A549 (cell line): ENCODE measurements at regions not wholly inside any gene's neighbourhood (a gene's known extent, or its start where the extent isn't known, plus 50 kb on each side); places are given as distances from the start of the nearest gene placed in this dataset.

Experiments used
- ATAC-seq, 2 experiments: fragments of 200-7000 bp in 1 of 2; fragments of >200 bp in 1 of 2; cut with Nextera tagmentation in 1 of 2; cut with Tn5 transposase in 1 of 2; 3 replicates each; pipeline versions ENCODE4 v1.8.0 to v1.9.1; 2018 to 2020; ENCODE audit warnings: mild to moderate bottlenecking in 1 of 2, moderate library complexity in 1 of 2
- CTCF ChIA-PET: fragments of 300-600 bp; sonication (Branson Sonifier 250); formaldehyde crosslinking; extraction: SDS; loops from one replicate; lab custom pipeline; 2021; ENCODE audit warnings: antibody characterized with exemption, inconsistent platforms; lab: Yijun Ruan, JAX
- POLR2A ChIA-PET: fragments of 350-600 bp; formaldehyde crosslinking; extraction: SDS; loops from one replicate; lab custom pipeline; 2021; ENCODE audit warnings: antibody characterized with exemption, inconsistent platforms; lab: Yijun Ruan, JAX
- DNase-seq, 2 experiments: peaks; one replicate each; pipeline versions ENCODE4 v3.0.0 to v3.0.0-alpha.2; 2011 to 2016; ENCODE audit warnings: low read depth in 1 of 2, low spot score in 1 of 2
- FAIRE-seq: peaks from 2 replicates; lab custom pipeline; 2011; peaks lifted over from hg19 to GRCh38; lab: Jason Lieb, UNC
- H3K27ac ChIP-seq, 2 experiments: fragments of >200 bp; sonication (Bioruptor Twin); formaldehyde crosslinking; 3 replicates each; pipeline ENCODE4 v1.5.1; 2016 to 2017
- H3K4me1 ChIP-seq: fragments of >200 bp; sonication (Bioruptor Twin); formaldehyde crosslinking; 3 replicates; pipeline ENCODE4 v1.6.1; 2016
- H3K4me2 ChIP-seq: fragments of >200 bp; sonication (Bioruptor Twin); formaldehyde crosslinking; 3 replicates; pipeline ENCODE4 v1.6.1; 2016
- H3K4me3 ChIP-seq: fragments of >200 bp; sonication (Bioruptor Twin); formaldehyde crosslinking; 3 replicates; pipeline ENCODE4 v1.5.1; 2016
- H3K9me3 ChIP-seq: fragments of >200 bp; sonication (Bioruptor Twin); formaldehyde crosslinking; 3 replicates; pipeline ENCODE4 v1.6.1; 2016
- BHLHE40 ChIP-seq: IDR thresholded peaks from 2 replicates; pipeline ENCODE4 v1.6.1; 2012; ENCODE audit warnings: low read depth, low read length, inconsistent platforms
- CBX2 ChIP-seq: fragments of 200-600 bp; sonication (generic); IDR thresholded peaks from 2 replicates; pipeline ENCODE4 v1.6.1; 2016; ENCODE audit warnings: low read depth, mild to moderate bottlenecking, borderline replicate concordance
- CEBPB ChIP-seq, 2 experiments: fragments of >200 bp in 1 of 2; sonication (Bioruptor Twin) in 1 of 2; formaldehyde crosslinking in 1 of 2; IDR thresholded peaks; 2 replicates each; pipeline ENCODE4 v1.6.1; 2012 to 2016
- EHF ChIP-seq: fragments of 250-450 bp; sonication (Bioruptor Pico); IDR thresholded peaks from 2 replicates; pipeline ENCODE4 v1.5.0; 2020; ENCODE audit warnings: mild to moderate bottlenecking
- EHMT2 ChIP-seq: fragments of 200-600 bp; sonication (generic); IDR thresholded peaks from 2 replicates; pipeline ENCODE4 v1.6.1; 2016; ENCODE audit warnings: antibody characterized with exemption, low read depth, mild to moderate bottlenecking, moderate library complexity
- EP300 ChIP-seq, 2 experiments: fragments of >200 bp; sonication (Bioruptor Twin); formaldehyde crosslinking; IDR thresholded peaks; 2 replicates in 1 of 2; 3 replicates in 1 of 2; pipeline ENCODE4 v1.6.1; 2016 to 2017
- FOSB ChIP-seq: fragments of 250-450 bp; sonication (Bioruptor Pico); IDR thresholded peaks from 2 replicates; pipeline ENCODE4 v1.5.0; 2020; ENCODE audit warnings: mild to moderate bottlenecking, moderate library complexity
- FOXS1 ChIP-seq: fragments of 250-450 bp; sonication (Bioruptor Pico); IDR thresholded peaks from 2 replicates; pipeline ENCODE4 v1.5.0; 2020; ENCODE audit warnings: mild to moderate bottlenecking, moderate library complexity
- HDAC2 ChIP-seq: fragments of 200-600 bp; sonication (generic); IDR thresholded peaks from 2 replicates; pipeline ENCODE4 v1.6.1; 2016
- HEYL ChIP-seq: fragments of 250-450 bp; sonication (Bioruptor Pico); IDR thresholded peaks from 2 replicates; pipeline ENCODE4 v1.8.0; 2021; ENCODE audit warnings: mild to moderate bottlenecking, moderate library complexity
- HOXB5 ChIP-seq: fragments of 250-450 bp; sonication (Bioruptor Pico); IDR thresholded peaks from 2 replicates; pipeline ENCODE4 v1.5.0; 2020; ENCODE audit warnings: mild to moderate bottlenecking, moderate library complexity
- KDM5A ChIP-seq: fragments of 200-600 bp; sonication (generic); IDR thresholded peaks from 2 replicates; pipeline ENCODE4 v1.6.1; 2016; ENCODE audit warnings: antibody characterized with exemption, mild to moderate bottlenecking
- MAFK ChIP-seq: fragments of 450-650 bp; IDR thresholded peaks from 2 replicates; pipeline ENCODE4 v1.6.1; 2014; ENCODE audit not compliant: partially characterized antibody
- MAZ ChIP-seq: fragments of 150-350 bp; IDR thresholded peaks from 2 replicates; pipeline ENCODE4 v1.6.1; 2014; ENCODE audit warnings: antibody characterized with exemption, low read depth, low read length, borderline replicate concordance
- MYC ChIP-seq: IDR thresholded peaks from 2 replicates; pipeline ENCODE4 v1.6.1; 2012; ENCODE audit warnings: mild to moderate bottlenecking, inconsistent platforms, low read length, improper control_type of control experiment, borderline replicate concordance
- PHF8 ChIP-seq: fragments of 200-600 bp; sonication (generic); IDR thresholded peaks from 2 replicates; pipeline ENCODE4 v1.6.1; 2016; ENCODE audit warnings: low read depth, mild to moderate bottlenecking, antibody characterized with exemption, moderate library complexity, borderline replicate concordance
- RAD21 ChIP-seq, 2 experiments: fragments of >200 bp in 1 of 2; sonication (Bioruptor Twin) in 1 of 2; formaldehyde crosslinking in 1 of 2; IDR thresholded peaks in 1 of 2; conservative IDR thresholded peaks in 1 of 2; 2 replicates in 1 of 2; 3 replicates in 1 of 2; pipeline ENCODE4 v1.6.1; 2012 to 2018; ENCODE audit warnings: inconsistent platforms in 1 of 2
- RFX5 ChIP-seq: fragments of 450-650 bp; IDR thresholded peaks from 2 replicates; pipeline ENCODE4 v1.7.1; 2014; ENCODE audit warnings: antibody characterized with exemption, mild to moderate bottlenecking, moderate library complexity
- SMC3 ChIP-seq: fragments of >200 bp; sonication (Bioruptor Twin); formaldehyde crosslinking; IDR thresholded peaks from 3 replicates; pipeline ENCODE4 v1.6.1; 2018; ENCODE audit warnings: inconsistent platforms
- SREBF2 ChIP-seq: fragments of 450-650 bp; IDR thresholded peaks from 2 replicates; pipeline ENCODE4 v1.6.1; 2014; ENCODE audit warnings: mild to moderate bottlenecking, moderate library complexity
- ZC3H11A ChIP-seq: fragments of 450-650 bp; IDR thresholded peaks from 2 replicates; pipeline ENCODE4 v1.6.1; 2014; ENCODE audit warnings: antibody characterized with exemption, mild to moderate bottlenecking
- WGBS: methylation state at CpG from one replicate; pipeline ENCODE4 v1.1.6; 2017; ENCODE audit errors: missing lambda C conversion rate; 5-methylcytosine and 5-hydroxymethylcytosine counted together
- TF ChIP-seq, protein P1 (sequence below): IDR thresholded peaks from 2 replicates; pipeline ENCODE4 v1.6.1; 2012
- TF ChIP-seq, protein P2 (sequence below): fragments of >200 bp; sonication (Bioruptor Twin); formaldehyde crosslinking; IDR thresholded peaks from 3 replicates; pipeline ENCODE4 v1.6.1; 2016
- TF ChIP-seq, protein P3 (sequence below): fragments of >200 bp; sonication (Bioruptor Twin); formaldehyde crosslinking; IDR thresholded peaks from 2 replicates; pipeline ENCODE4 v1.6.1; 2016
- TF ChIP-seq, protein P4 (sequence below): fragments of >200 bp; sonication (Bioruptor Twin); formaldehyde crosslinking; IDR thresholded peaks from 3 replicates; pipeline ENCODE4 v1.5.1; 2016
- TF ChIP-seq, protein P5 (sequence below): fragments of 250-450 bp; sonication (Bioruptor Pico); IDR thresholded peaks from 2 replicates; pipeline ENCODE4 v1.5.0; 2021; ENCODE audit warnings: mild to moderate bottlenecking, moderate library complexity, borderline replicate concordance
- TF ChIP-seq, protein P6 (sequence below): IDR thresholded peaks from 2 replicates; pipeline ENCODE4 v1.6.1; 2012; ENCODE audit warnings: low read depth, borderline replicate concordance

DNA sequence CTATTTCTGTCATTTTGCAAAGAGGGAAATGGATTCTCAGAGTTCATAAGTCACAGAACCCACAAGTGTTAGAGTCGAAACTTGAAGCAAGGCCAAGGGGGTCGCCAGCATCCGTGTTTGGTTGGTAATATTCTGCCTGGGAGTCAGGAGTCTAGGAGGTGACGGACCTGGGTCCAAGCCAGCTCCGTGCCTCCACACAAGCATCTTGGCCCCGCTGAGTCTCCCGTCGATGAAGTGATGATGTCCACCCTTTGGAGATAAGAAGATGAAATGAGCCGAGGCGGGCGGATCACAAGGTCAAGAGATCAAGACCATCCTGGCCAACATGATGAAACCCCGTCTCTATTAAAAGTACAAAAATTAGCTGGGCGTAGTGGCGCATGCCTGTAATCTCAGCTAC lies 53.2 kb upstream of the TNRC6C start:
- 40% methylated on average over 13 of the region's 14 CpGs for WGBS
- H3K4me3 ChIP-seq: no peak overlapping the region
- H3K4me1 ChIP-seq: no peaks in the 10 kb centered on the region
- FAIRE-seq: no peak
- ChIA-PET POLR2A (no interaction called here), CTCF (interaction anchor here (1.3 to 1.9 kb wide), 4 partner anchors 11 to 363 kb away, joined by 3 to 8 read pairs (median 4); no protein-coding TSS in a partner anchor)
- no peak for TF ChIP-seq RFX5
- no peak for TF ChIP-seq HDAC2
- TF ChIP-seq PHF8: no peak
- no peak for TF ChIP-seq MYC
- no peak for TF ChIP-seq BHLHE40
- TF ChIP-seq MAZ: no peak
- TF ChIP-seq, protein P1, sequence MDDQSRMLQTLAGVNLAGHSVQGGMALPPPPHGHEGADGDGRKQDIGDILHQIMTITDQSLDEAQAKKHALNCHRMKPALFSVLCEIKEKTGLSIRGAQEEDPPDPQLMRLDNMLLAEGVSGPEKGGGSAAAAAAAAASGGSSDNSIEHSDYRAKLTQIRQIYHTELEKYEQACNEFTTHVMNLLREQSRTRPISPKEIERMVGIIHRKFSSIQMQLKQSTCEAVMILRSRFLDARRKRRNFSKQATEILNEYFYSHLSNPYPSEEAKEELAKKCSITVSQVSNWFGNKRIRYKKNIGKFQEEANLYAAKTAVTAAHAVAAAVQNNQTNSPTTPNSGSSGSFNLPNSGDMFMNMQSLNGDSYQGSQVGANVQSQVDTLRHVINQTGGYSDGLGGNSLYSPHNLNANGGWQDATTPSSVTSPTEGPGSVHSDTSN: no peak
- no peak for TF ChIP-seq CEBPB (IDR thresholded peaks at IDR 0.05)
- TF ChIP-seq SREBF2: no peak
- no peak for TF ChIP-seq RAD21 (conservative IDR thresholded peaks at IDR 0.05 in 1 of 2, IDR thresholded peaks at IDR 0.05 in 1 of 2)
- TF ChIP-seq, protein P2, sequence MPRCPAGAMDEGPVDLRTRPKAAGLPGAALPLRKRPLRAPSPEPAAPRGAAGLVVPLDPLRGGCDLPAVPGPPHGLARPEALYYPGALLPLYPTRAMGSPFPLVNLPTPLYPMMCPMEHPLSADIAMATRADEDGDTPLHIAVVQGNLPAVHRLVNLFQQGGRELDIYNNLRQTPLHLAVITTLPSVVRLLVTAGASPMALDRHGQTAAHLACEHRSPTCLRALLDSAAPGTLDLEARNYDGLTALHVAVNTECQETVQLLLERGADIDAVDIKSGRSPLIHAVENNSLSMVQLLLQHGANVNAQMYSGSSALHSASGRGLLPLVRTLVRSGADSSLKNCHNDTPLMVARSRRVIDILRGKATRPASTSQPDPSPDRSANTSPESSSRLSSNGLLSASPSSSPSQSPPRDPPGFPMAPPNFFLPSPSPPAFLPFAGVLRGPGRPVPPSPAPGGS: no peak
- no peak for TF ChIP-seq EP300 (IDR thresholded peaks at IDR 0.05)
- no peak for TF ChIP-seq SMC3
- no peak for TF ChIP-seq ZC3H11A
- no peak for TF ChIP-seq HEYL
- TF ChIP-seq MAFK: no peak
- no peak for TF ChIP-seq EHMT2
- no peak for TF ChIP-seq KDM5A
- TF ChIP-seq, protein P3, sequence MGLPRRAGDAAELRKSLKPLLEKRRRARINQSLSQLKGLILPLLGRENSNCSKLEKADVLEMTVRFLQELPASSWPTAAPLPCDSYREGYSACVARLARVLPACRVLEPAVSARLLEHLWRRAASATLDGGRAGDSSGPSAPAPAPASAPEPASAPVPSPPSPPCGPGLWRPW: no peak
- TF ChIP-seq, all 56 proteins: peak for 0
- Histone ChIP-seq H3K9me3 (no peaks in the 10 kb centered on the region; the same call in 1 of the 3 replicates), H3K4me2 (no peak overlapping the region), H3K27ac (no peak overlapping the region)
- DNase-seq (no peak), ATAC-seq (no peak)

DNA sequence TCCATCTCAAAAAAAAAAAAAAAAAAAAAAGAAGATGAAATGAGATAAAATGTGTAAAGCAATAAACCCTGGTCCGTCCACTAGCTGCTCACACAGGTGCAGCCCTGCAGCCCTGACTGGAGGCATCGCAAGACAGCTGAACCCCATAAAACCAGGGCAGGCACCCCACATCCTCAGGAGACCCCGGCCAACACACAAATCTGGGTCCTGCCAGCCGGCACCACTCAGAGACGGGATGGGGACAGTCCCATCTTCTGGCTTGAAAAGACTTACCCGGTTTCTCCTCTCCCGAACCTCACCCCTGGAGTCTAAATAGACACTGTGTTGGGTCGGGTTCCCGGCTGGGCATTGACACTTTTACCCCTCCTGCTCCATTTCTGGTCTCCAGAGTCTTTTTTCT lies 52.7 kb upstream of the TNRC6C start:
- Histone ChIP-seq H3K4me3 (no peak overlapping the region), H3K9me3 (peaks cover 2% of the 10 kb centered on the region; the same call in 2 of the 3 replicates), H3K27ac (no peak overlapping the region), H3K4me2 (no peak overlapping the region), H3K4me1 (no peaks in the 10 kb centered on the region)
- ATAC-seq (no peak), DNase-seq (no peak), FAIRE-seq (no peak)
- POLR2A ChIA-PET: interaction anchor here (0.6 kb wide), 1 partner anchor 53 kb away, joined by 4 read pairs; the partner anchor contains the start of gene TNRC6C
- CTCF ChIA-PET: interaction anchor here (0.8 to 1.9 kb wide), 6 partner anchors 10 to 363 kb away, joined by 3 to 8 read pairs (median 4); no protein-coding TSS in a partner anchor
- WGBS: 15% methylated on average over 9 of the region's 9 CpGs
- TF ChIP-seq FOSB (CRISPR knock-in tag): no peak
- TF ChIP-seq KDM5A: no peak

DNA sequence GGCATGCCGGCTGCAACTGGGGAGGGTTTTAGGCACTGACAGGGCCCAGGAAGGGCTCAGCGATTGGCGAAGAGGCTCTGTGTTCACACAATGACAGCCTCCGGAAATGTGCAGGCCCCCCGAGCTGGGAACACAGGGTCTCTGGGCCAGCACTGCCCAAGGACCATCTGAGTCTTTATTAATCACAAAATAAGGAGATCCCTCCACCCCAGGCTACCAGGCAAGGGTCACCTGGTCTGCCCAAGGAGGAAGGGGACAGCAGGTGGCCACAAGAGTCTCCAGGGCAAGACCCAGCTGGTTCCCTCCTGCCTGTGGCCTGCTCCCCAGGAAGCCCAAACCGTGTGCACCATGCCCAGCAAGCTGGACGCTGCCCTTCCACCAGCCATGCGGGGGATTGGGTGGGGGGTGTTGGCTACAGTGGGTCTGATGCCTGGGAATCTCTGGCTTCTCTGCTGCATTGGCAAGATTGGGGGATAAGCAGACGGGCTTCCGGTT lies 52.1 kb upstream of the TNRC6C start:
- Histone ChIP-seq H3K4me2 (no peak overlapping the region), H3K4me3 (no peak overlapping the region), H3K27ac (no peak overlapping the region), H3K4me1 (no peaks in the 10 kb centered on the region), H3K9me3 (peaks cover 3% of the 10 kb centered on the region; the same call in 2 of the 3 replicates)
- POLR2A ChIA-PET: interaction anchor here (0.6 kb wide), 1 partner anchor 52 kb away, joined by 4 read pairs; the partner anchor contains the start of gene TNRC6C
- DNase-seq (no peak), ATAC-seq (no peak; a peak in 1 of 6 replicates), FAIRE-seq (no peak)
- CTCF ChIA-PET: interaction anchor here (0.8 to 1.9 kb wide), 5 partner anchors 10 to 364 kb away, joined by 3 to 8 read pairs (median 3); no protein-coding TSS in a partner anchor
- WGBS: 40% methylated on average over 9 of the region's 10 CpGs
- no peak for TF ChIP-seq FOXS1 (CRISPR knock-in tag)
- TF ChIP-seq CBX2: no peak
- TF ChIP-seq, protein P4, sequence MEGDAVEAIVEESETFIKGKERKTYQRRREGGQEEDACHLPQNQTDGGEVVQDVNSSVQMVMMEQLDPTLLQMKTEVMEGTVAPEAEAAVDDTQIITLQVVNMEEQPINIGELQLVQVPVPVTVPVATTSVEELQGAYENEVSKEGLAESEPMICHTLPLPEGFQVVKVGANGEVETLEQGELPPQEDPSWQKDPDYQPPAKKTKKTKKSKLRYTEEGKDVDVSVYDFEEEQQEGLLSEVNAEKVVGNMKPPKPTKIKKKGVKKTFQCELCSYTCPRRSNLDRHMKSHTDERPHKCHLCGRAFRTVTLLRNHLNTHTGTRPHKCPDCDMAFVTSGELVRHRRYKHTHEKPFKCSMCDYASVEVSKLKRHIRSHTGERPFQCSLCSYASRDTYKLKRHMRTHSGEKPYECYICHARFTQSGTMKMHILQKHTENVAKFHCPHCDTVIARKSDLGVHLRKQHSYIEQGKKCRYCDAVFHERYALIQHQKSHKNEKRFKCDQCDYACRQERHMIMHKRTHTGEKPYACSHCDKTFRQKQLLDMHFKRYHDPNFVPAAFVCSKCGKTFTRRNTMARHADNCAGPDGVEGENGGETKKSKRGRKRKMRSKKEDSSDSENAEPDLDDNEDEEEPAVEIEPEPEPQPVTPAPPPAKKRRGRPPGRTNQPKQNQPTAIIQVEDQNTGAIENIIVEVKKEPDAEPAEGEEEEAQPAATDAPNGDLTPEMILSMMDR: no peak
- no peak for TF ChIP-seq EHF (CRISPR knock-in tag)
- TF ChIP-seq, protein P5, sequence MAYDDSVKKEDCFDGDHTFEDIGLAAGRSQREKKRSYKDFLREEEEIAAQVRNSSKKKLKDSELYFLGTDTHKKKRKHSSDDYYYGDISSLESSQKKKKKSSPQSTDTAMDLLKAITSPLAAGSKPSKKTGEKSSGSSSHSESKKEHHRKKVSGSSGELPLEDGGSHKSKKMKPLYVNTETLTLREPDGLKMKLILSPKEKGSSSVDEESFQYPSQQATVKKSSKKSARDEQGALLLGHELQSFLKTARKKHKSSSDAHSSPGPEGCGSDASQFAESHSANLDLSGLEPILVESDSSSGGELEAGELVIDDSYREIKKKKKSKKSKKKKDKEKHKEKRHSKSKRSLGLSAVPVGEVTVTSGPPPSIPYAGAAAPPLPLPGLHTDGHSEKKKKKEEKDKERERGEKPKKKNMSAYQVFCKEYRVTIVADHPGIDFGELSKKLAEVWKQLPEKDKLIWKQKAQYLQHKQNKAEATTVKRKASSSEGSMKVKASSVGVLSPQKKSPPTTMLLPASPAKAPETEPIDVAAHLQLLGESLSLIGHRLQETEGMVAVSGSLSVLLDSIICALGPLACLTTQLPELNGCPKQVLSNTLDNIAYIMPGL (CRISPR knock-in tag): no peak
- no peak for TF ChIP-seq HOXB5 (CRISPR knock-in tag)
- TF ChIP-seq EP300 (IDR thresholded peaks at IDR 0.05): no peak
- TF ChIP-seq, protein P6, sequence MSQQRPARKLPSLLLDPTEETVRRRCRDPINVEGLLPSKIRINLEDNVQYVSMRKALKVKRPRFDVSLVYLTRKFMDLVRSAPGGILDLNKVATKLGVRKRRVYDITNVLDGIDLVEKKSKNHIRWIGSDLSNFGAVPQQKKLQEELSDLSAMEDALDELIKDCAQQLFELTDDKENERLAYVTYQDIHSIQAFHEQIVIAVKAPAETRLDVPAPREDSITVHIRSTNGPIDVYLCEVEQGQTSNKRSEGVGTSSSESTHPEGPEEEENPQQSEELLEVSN: no peak
- no peak for TF ChIP-seq MYC
